Muscle layer of colon (tissue), 2 donors: ENCODE measurements at regions not wholly inside any gene's neighbourhood (a gene's known extent, or its start where the extent isn't known, plus 50 kb on each side); places are given as distances from the start of the nearest gene placed in this dataset.
"Not testable (repeated sequence)": the region's sequence is repeated elsewhere in the genome, so short reads cannot be mapped to it uniquely, and the experiment has no call there.

Experiments
- H3K27ac ChIP-seq: one replicate; pipeline ENCODE4 v1.7.0; 2013; ENCODE audit warnings: low read depth, mild to moderate bottlenecking, low read length, moderate library complexity
- H3K27me3 ChIP-seq, 2 donors: one replicate each; pipeline ENCODE4 v1.7.0; 2013; ENCODE audit warnings: low read length in 2 of 2, mild to moderate bottlenecking in 2 of 2; ENCODE audit not compliant: insufficient read depth in 2 of 2, control insufficient read depth in 1 of 2
- H3K36me3 ChIP-seq: one replicate; pipeline ENCODE4 v1.7.0; 2013; ENCODE audit warnings: mild to moderate bottlenecking, low read length; ENCODE audit not compliant: insufficient read depth
- H3K4me1 ChIP-seq: one replicate; pipeline ENCODE4 v1.7.0; 2013; ENCODE audit warnings: mild to moderate bottlenecking, low read length; ENCODE audit not compliant: insufficient read depth
- H3K4me3 ChIP-seq, 2 donors: one replicate each; pipeline ENCODE4 v1.7.0; 2013; ENCODE audit warnings: low read length in 2 of 2, low read depth in 1 of 2, mild to moderate bottlenecking in 1 of 2, moderate library complexity in 1 of 2
- H3K9ac ChIP-seq: one replicate; pipeline ENCODE4 v1.7.0; 2013; ENCODE audit warnings: low read length
- H3K9me3 ChIP-seq: one replicate; pipeline ENCODE4 v1.7.0; 2013; ENCODE audit warnings: mild to moderate bottlenecking, low read length
- donor health status: abdominal sarcoma.
- donor health status: Adenocarcinoma of cecum.

- Histone ChIP-seq H3K27ac (no peak overlapping the region), H3K9me3 (no peaks in the 10 kb centered on the region), H3K4me1 (no peaks in the 10 kb centered on the region), H3K27me3 (no peaks in the 10 kb centered on the region), H3K4me3 (no peak overlapping the region), H3K36me3 (no peaks in the 10 kb centered on the region), H3K9ac (no peak overlapping the region)
Observed at GRCh38 chr2:52342458-52342857, 1310.5 kb upstream of the NRXN1 start.

GRCh38 chr2:52341732-52342131, 1309.8 kb upstream of the NRXN1 start:
- H3K4me3 ChIP-seq = no peak overlapping the region
- H3K9ac ChIP-seq = no peak overlapping the region
- H3K4me1 ChIP-seq = no peaks in the 10 kb centered on the region
- no peaks in the 10 kb centered on the region for H3K36me3 ChIP-seq
- no peak overlapping the region for H3K27ac ChIP-seq
- H3K9me3 ChIP-seq = no peaks in the 10 kb centered on the region
- no peaks in the 10 kb centered on the region for H3K27me3 ChIP-seq

GRCh38 chr2:52340171-52340570, 1308.2 kb upstream of the NRXN1 start:
- H3K4me3 ChIP-seq = no peak overlapping the region
- H3K4me1 ChIP-seq = no peaks in the 10 kb centered on the region
- H3K27me3 ChIP-seq = no peaks in the 10 kb centered on the region
- no peaks in the 10 kb centered on the region for H3K36me3 ChIP-seq
- H3K9ac ChIP-seq = no peak overlapping the region
- H3K9me3 ChIP-seq = no peaks in the 10 kb centered on the region
- H3K27ac ChIP-seq = no peak overlapping the region

- not testable (repeated sequence) for H3K9ac ChIP-seq, H3K27me3 ChIP-seq, H3K4me3 ChIP-seq, H3K9me3 ChIP-seq, H3K27ac ChIP-seq, H3K4me1 ChIP-seq, H3K36me3 ChIP-seq
Observed at GRCh38 chr2:52337786-52338185, 1305.9 kb upstream of the NRXN1 start.

DNA sequence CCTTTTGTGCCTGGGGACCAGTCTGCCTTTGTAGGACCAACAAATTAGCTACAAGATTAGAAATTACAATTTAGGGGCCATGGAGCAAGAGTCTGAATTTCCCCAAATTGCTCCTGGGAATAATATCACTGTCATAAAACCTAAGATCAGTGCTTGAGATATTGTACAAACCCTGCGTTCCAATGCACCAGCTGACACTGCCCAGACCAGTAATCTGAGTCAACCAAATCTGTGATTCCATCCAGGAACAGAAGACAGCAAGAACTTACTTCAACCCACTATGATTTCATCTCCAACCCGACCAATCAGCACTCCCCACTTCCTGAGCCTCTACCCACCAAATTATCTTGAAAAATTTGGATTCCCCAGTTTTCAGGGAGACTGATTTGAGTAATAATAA, 1305.0 kb upstream of the NRXN1 start:
- no peaks in the 10 kb centered on the region for H3K27me3 ChIP-seq
- no peak overlapping the region for H3K27ac ChIP-seq
- no peaks in the 10 kb centered on the region for H3K9me3 ChIP-seq
- H3K36me3 ChIP-seq = no peaks in the 10 kb centered on the region
- no peak overlapping the region for H3K9ac ChIP-seq
- no peak overlapping the region for H3K4me3 ChIP-seq
- no peaks in the 10 kb centered on the region for H3K4me1 ChIP-seq

GRCh38 chr2:52335727-52336126, 1303.8 kb upstream of the NRXN1 start:
- Histone ChIP-seq H3K36me3 (no peaks in the 10 kb centered on the region), H3K9ac (no peak overlapping the region), H3K4me3 (no peak overlapping the region), H3K27ac (no peak overlapping the region), H3K27me3 (no peaks in the 10 kb centered on the region), H3K4me1 (no peaks in the 10 kb centered on the region), H3K9me3 (no peaks in the 10 kb centered on the region)

DNA sequence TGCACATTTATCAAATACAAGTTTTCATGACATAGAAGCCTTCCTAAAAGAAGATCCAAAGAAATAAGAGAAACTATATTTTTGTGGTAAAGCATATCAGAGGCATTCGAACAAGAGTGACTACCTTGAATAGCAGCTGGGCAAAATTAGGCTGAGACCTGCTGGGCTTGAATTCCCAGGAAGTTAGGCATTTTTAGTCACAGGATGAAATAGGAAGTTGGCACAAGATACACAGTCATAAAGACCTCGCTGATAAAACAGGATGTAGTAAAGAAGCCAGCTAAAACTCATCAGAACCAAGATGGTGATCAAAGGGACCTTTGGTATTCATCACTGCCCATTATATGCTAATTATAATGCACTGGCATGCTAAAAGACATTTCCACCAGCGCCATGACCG, 1302.3 kb upstream of the NRXN1 start:
- Histone ChIP-seq H3K27ac (no peak overlapping the region), H3K36me3 (no peaks in the 10 kb centered on the region), H3K9me3 (no peaks in the 10 kb centered on the region), H3K4me1 (no peaks in the 10 kb centered on the region), H3K27me3 (no peaks in the 10 kb centered on the region), H3K4me3 (no peak overlapping the region), H3K9ac (no peak overlapping the region)

- no peaks in the 10 kb centered on the region for H3K27me3 ChIP-seq
- H3K27ac ChIP-seq = no peak overlapping the region
- H3K36me3 ChIP-seq = no peaks in the 10 kb centered on the region
- no peak overlapping the region for H3K9ac ChIP-seq
- H3K9me3 ChIP-seq = no peaks in the 10 kb centered on the region
- H3K4me1 ChIP-seq = no peaks in the 10 kb centered on the region
- no peak overlapping the region for H3K4me3 ChIP-seq
Observed at GRCh38 chr2:52327641-52328040, 1295.7 kb upstream of the NRXN1 start.

GRCh38 chr2:52314231-52314630, 1282.3 kb upstream of the NRXN1 start:
- Histone ChIP-seq H3K27ac (no peak overlapping the region), H3K4me3 (no peak overlapping the region), H3K4me1 (no peaks in the 10 kb centered on the region), H3K36me3 (no peaks in the 10 kb centered on the region), H3K27me3 (no peaks in the 10 kb centered on the region), H3K9ac (no peak overlapping the region), H3K9me3 (no peaks in the 10 kb centered on the region)

DNA sequence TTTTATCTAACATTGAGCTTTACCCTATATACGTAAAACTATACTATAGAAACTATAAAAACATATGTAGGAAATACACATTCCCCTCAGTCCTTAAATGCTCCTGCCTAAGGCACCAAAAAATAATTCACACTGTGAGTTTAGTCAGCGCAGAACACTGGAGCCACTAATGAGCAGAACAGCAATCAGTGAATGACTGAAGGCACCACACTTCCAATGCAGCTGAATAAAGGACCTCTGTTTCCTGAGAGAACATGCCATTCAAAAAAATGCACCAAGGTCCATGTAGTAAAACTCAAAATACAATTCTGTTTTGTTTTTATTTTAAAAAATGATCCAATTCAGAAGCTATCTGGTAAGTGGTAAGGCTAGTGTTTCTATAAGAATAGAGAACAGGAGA, 1280.6 kb upstream of the NRXN1 start:
- H3K27ac ChIP-seq = no peak overlapping the region
- no peaks in the 10 kb centered on the region for H3K9me3 ChIP-seq
- H3K4me3 ChIP-seq = no peak overlapping the region
- no peak overlapping the region for H3K9ac ChIP-seq
- no peaks in the 10 kb centered on the region for H3K27me3 ChIP-seq
- H3K4me1 ChIP-seq = no peaks in the 10 kb centered on the region
- no peaks in the 10 kb centered on the region for H3K36me3 ChIP-seq

DNA sequence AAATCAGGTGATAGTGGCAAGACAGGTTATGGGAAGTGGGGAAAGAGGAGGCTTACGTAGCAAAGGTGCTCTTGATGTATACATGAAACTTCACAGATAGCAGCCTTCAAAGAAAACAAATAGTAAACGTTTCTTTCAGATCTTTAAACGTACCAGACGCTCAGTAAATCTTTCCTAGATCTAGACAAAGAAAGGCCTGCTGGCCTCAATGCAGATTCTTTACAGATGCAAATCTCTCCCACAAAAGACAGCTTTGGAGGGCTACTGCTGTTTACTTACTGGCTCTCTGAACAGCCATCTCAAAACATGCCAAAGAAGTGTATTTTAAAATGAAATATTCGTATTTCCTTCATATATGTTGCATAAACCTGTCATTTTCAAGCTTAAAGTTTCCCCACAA, 1279.9 kb upstream of the NRXN1 start:
- Histone ChIP-seq H3K9me3 (no peaks in the 10 kb centered on the region), H3K36me3 (no peaks in the 10 kb centered on the region), H3K9ac (no peak overlapping the region), H3K27me3 (no peaks in the 10 kb centered on the region), H3K27ac (no peak overlapping the region), H3K4me1 (no peaks in the 10 kb centered on the region), H3K4me3 (no peak overlapping the region)

GRCh38 chr2:52308156-52308555, 1276.2 kb upstream of the NRXN1 start:
- Histone ChIP-seq H3K4me3 (no peak overlapping the region), H3K27ac (no peak overlapping the region), H3K9ac (no peak overlapping the region), H3K4me1 (no peaks in the 10 kb centered on the region), H3K36me3 (no peaks in the 10 kb centered on the region), H3K27me3 (no peaks in the 10 kb centered on the region), H3K9me3 (no peaks in the 10 kb centered on the region)
